ENCODE measurements at regions not wholly inside any gene's neighbourhood (a gene's known extent, or its start where the extent isn't known, plus 50 kb on each side); places are given as distances from the start of the nearest gene placed in this dataset.
"Not testable (repeated sequence)": the region's sequence is repeated elsewhere in the genome, so short reads cannot be mapped to it uniquely, and the experiment has no call there.

DNA sequence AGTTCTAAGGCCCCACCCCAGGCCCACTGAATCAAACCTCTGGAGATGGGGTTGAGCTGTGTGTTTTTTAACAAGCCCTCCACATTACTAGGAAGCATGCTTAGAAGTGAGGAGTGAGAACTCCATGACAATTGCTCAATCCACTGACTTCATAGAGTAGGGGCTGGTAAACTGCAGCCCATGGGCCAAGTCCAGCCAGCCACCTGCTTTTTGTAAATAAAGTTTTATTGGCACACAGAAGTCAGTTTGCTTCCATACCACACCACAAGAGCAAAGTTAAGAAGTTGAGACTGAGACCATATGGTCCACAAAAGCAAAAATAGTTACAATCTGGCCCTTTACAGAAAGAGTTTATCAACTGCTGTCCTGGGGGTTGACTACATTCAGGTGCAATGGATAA is 309.2 kb downstream of the SETD4 start:
- no peak for DNase-seq

- no peak for DNase-seq
Observed at GRCh38 chr21:35749904-35750303, 310.4 kb downstream of the SETD4 start.

DNA sequence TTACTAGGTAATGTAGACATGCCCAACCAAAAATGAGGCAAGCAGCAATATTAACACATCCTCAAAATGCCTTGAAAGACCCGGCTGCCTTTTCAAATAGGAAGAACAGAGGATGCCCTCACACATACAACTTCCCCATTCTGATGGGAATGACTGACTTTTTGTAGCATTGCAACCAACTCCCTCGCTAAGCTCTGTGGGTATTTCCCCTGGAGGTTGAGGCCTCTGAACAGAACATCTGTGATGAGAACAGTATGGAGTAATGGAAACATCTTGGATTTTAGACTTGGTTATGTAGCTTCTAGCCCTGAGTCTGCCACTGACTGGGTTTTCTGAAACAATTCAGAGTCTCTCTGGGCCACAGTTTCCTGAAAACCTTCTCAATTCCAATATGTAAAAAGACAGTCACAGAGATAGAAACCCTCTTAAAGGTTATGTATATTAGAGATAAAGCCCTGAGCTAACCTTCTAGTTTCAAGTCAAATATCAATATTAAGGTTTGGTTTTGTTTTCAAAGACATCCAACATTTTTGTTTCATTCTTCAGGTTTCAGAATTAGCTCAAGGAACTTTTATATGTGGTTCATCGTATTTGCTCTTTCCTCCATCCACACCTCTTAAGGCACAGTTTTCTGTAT is 311.5 kb downstream of the SETD4 start:
- DNase-seq = no peak

DNA sequence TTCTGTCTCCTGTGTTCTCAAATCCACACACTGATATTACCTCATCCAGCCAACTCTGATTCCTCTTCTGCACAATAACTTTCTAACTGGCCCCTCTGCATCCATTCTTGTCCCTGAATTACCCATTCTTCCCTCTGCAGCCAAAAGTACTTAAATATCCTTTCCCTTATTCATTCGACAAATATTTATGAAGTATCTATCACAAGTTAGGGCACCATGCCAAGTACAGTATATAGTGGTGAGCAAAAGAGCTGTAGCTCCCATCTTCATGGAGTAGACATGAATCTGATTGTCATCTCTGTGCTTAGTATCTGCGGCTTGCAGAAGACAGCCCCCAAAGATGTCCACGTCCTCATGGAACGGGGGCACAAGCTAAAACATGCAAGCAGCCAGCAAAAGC is 316.8 kb downstream of the SETD4 start:
- no peak for DNase-seq

GRCh38 chr21:35738347-35738961 is 321.9 kb downstream of the SETD4 start:
- DNase-seq = peak; percentile 35

GRCh38 chr21:35737899-35738346 is 322.4 kb downstream of the SETD4 start:
- DNase-seq = peak; percentile 40

GRCh38 chr21:35737449-35737848 is 322.9 kb downstream of the SETD4 start:
- DNase-seq = peak; percentile 51

GRCh38 chr21:35732788-35733187 is 327.5 kb downstream of the SETD4 start:
- no peak for DNase-seq

DNA sequence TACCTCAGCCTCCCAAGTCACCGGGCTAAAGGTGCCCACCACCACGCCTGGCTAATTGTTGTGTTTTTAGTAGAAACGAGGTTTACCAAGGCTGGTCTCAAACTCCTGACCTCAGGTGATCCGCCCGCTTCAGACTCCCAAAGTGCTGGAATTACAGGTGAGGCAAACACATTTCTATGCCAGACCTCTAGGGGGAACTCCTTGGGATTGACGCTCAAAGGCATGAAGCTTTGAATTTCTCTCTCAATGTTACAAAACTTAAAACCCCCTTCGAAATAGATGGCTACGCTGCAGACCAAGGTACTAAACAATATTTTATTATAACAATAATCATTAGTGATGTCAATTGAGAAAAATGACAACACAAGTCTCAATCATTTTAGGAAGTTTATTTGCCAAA is 330.0 kb downstream of the SETD4 start:
- no peak for DNase-seq

GRCh38 chr21:35727830-35728229 is 332.5 kb downstream of the SETD4 start:
- DNase-seq = no peak

GRCh38 chr21:35724156-35724555 is 336.2 kb downstream of the SETD4 start:
- no peak for DNase-seq

DNA sequence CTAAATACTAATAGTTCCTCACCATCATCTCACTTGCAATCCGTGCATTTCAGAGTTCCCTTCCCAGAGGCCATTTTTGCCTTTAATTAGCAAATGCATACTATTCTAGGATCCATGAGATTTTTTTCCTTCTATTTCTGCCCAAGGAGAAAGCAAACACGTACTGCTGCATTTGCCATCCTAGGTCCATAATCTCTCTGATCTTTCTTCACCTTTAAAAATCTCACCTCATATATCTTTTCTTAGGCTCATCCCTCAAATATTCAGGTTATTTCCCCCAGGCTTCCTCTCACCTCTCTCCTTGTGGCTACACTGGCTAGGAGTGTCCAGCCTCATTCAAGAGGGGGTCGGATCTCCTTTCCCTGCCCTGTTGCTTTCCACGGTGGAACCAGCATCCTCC is 338.6 kb downstream of the SETD4 start:
- DNase-seq = no peak

DNA sequence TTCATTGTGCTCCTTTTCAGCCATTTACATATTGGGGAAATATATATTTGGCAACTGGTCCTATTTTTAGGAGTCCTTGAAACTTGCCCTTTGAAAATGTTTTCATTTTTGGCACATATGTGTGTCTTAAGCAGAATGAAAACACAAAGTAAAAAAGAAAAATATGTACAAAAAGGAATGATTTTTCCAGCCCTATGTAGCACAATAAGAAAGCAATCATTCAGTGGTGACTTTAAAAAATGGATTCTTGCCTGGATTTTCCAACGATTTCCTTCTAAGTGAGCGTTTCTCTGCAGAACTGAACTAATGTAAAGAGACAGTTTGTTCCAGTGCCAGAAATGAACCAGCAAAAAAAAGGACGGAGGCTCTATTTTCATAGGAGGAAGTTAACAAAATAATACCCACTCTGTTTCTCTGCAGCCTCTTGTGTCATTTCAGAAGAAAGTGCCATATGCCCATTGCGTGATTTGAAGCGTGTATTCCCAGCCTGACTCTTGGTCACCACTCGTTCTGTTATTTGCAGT is 340.1 kb downstream of the SETD4 start:
- peak; percentile 51 for DNase-seq

DNA sequence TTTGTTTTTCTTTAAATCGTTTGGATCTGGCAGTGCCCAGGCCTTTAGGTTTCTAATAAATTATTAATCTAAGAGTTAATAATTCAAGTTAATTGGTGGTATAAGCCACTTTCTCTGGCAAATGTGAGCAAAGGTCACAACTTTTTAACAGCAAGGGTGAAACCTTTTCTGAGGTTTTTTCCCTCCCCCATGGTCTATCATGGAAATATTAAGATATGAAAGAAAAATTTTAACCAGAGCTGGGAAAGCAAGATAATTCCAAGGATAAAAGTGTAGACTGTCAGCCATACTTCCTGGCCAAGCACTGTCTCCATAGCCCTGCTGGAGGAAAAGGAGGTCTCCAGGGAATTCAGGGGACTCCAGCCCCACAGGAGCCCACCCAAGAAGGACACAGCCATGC is 341.2 kb downstream of the SETD4 start:
- no peak for DNase-seq

DNA sequence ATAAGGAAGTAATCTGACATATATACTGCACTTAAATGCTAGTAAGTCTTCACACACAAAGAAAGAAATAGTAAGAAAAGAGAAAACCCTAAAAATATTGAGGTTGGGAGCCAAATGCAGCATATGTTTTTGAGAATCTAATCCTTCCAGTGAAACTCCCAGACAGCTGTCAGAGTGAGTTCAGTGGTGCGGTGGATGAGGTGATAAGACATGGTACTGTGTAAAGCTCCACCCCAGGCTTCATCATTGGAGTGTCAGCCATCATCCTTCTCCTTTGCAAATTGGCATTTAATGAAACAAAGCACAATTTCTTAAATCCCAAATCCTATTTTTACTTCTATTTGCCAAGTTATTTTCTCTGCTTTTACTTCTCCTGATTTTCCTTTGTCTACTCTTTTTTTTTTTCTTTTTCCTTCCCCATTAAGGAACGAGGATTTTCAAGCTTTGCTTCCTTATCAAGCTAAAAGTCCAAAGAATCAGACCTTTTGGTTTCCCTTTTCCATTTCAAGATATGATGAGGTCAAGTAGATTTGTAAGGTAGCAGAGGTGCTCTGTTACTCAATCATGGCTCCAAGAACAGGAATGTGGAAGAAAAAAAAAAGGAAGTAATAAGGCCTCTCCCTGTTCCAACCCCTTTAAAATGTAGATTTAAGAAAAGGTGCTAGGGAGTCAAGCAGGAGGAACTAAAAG is 343.3 kb downstream of the SETD4 start:
- no peak for DNase-seq

DNA sequence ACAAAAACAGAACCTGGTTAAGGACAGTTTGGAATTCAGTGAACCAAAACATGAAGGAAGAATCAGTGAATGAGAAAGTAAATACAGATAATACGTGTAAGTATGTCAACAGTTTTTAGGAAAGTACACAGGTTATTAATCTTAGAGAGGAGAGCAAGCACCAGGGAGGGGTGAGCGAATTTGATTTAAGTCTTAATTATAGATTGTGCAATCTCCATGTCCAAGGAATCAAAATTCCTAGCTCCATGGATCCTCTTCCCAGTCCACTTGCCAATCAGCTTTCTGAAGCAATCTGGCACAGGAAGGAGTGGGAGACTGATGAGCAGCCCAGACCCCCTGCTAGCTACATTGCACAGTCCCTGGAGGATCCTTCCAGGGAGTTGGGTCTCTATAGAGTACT is 346.4 kb downstream of the SETD4 start:
- no peak for DNase-seq

- no peak for DNase-seq
Observed at GRCh38 chr21:35711661-35712060, 348.7 kb downstream of the SETD4 start.

DNA sequence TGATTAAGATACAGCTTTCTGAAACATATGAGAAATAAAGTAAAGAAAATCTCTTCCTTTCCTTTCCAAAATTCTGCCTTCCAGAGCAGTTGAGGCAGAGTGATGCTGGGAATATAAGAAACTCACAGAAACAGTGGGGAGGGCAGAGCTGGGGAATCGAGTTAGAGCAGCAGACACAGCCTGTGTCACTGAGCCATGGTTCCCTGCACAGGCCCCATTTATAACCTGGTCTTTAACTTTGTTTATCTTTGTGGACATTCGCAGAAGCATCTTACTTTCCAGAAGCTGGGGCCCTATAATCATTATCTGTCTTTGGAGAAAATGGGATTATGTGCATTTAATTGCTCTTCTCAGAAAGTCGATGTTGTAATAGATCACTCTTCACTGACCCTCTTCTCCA is 349.1 kb downstream of the SETD4 start:
- DNase-seq = no peak

- DNase-seq = not testable (repeated sequence)
Observed at GRCh38 chr21:35709990-35710389, 350.3 kb downstream of the SETD4 start.

DNA sequence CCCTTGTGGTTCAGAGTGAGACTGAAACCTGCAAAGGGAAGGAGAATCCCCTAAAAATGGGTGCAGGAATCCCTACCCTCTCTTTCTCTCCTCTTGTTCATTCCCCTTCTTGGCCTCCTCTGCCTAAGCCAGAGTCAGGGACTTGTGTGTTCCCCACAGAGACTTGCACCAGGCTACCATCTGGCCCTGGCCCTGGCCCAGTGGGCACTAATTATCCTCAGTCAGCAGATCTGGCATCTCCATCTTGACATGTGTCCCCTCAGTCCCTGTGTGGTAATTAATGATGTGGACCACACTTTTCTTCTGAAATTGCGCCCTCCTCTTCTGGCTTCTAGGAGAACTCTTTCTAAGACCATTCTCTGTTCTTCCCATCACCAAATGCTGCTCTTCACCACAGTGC is 354.4 kb downstream of the SETD4 start:
- DNase-seq = no peak

GRCh38 chr21:35705237-35705887 is 355.0 kb downstream of the SETD4 start:
- DNase-seq = no peak

GRCh38 chr21:35703704-35704103 is 356.6 kb downstream of the SETD4 start:
- no peak for DNase-seq

DNA sequence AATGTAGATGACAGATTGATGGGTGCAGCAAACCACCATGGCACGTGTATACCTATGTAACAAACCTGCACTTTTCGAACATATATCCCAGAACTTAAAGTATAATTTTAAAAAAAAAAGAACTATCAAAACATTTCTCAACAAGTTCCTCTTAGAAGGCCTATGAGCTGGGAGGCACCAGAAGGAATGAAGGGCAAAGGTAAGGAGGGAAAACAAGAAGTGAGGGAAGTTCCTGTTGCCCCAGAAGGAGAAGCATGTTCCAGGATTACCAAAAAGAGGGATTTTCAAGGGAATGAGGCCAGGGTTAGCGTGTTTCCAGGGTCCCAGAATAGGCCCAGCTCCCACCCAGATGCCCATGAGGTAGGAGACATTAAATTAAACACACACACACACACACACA is 361.0 kb downstream of the SETD4 start:
- no peak for DNase-seq
